ENCODE measurements at regions not wholly inside any gene's neighbourhood (a gene's known extent, or its start where the extent isn't known, plus 50 kb on each side); places are given as distances from the start of the nearest gene placed in this dataset.
A peak's percentile ranks its signal among the peaks of the same experiment; 100 is the strongest.

DNA sequence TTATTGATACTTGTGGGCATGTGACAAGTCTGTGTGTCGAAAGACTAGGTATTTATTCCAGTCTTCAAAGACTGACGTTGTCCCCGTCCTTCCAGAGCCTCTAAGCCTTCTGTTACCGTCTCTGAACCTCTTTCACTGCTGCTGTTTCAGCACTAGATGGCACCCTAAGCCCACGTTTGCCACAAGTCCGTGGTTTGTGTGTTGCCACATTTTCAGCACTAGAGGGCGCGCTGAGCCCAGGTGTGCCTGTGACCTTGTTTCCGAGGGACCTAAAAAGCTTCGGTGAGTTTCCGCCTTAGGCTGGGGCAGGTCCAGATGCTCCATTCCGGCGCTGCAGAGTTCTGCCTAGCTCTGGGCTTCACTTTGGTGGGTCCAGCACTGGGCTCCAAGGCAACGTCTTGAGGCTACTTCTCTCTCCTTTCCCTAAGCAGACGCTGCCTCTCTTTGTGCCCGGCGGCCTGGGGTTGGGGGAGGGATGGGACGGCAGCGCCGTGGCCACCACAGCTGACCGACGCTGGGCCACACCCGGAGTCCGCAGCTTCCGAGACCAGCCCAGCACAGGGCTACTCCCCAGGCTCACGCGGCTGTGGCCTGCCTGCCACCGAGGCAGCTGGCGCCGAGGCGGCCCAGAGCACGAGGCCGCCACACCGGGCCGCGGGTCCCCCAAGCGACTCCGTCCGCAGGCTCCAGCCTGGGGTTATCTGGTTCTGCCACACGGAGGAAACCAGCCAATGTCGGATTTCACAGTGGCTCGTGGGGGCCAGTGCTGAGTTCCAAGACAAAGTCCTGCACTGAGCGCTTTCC lies 520.2 kb downstream of the REEP3 start (continued):
- no peak for TF ChIP-seq ZHX1 (CRISPR knock-in tag; IDR thresholded peaks at IDR 0.05; ENCODE audit: low read depth)
- TF ChIP-seq ZNF546 (CRISPR knock-in tag; conservative IDR thresholded peaks at IDR 0.05) = 0 out of 2 replicates have a peak, but pooled peaks have one; percentile 51
- no peak for TF ChIP-seq SKI (IDR thresholded peaks at IDR 0.05; ENCODE audit: partially characterized antibody)
- TF ChIP-seq ZIK1 (CRISPR knock-in tag; IDR thresholded peaks at IDR 0.05; ENCODE audit: borderline replicate concordance, low read depth) = no peak
- TF ChIP-seq ZNF510 (CRISPR knock-in tag; IDR thresholded peaks at IDR 0.05; ENCODE audit: low read depth) = no peak
- TF ChIP-seq YY1 (IDR thresholded peaks at IDR 0.05; ENCODE audit: insufficient read depth, insufficient replicate concordance, low read depth, low read length) = peak; percentile 57
- TF ChIP-seq, protein P1, sequence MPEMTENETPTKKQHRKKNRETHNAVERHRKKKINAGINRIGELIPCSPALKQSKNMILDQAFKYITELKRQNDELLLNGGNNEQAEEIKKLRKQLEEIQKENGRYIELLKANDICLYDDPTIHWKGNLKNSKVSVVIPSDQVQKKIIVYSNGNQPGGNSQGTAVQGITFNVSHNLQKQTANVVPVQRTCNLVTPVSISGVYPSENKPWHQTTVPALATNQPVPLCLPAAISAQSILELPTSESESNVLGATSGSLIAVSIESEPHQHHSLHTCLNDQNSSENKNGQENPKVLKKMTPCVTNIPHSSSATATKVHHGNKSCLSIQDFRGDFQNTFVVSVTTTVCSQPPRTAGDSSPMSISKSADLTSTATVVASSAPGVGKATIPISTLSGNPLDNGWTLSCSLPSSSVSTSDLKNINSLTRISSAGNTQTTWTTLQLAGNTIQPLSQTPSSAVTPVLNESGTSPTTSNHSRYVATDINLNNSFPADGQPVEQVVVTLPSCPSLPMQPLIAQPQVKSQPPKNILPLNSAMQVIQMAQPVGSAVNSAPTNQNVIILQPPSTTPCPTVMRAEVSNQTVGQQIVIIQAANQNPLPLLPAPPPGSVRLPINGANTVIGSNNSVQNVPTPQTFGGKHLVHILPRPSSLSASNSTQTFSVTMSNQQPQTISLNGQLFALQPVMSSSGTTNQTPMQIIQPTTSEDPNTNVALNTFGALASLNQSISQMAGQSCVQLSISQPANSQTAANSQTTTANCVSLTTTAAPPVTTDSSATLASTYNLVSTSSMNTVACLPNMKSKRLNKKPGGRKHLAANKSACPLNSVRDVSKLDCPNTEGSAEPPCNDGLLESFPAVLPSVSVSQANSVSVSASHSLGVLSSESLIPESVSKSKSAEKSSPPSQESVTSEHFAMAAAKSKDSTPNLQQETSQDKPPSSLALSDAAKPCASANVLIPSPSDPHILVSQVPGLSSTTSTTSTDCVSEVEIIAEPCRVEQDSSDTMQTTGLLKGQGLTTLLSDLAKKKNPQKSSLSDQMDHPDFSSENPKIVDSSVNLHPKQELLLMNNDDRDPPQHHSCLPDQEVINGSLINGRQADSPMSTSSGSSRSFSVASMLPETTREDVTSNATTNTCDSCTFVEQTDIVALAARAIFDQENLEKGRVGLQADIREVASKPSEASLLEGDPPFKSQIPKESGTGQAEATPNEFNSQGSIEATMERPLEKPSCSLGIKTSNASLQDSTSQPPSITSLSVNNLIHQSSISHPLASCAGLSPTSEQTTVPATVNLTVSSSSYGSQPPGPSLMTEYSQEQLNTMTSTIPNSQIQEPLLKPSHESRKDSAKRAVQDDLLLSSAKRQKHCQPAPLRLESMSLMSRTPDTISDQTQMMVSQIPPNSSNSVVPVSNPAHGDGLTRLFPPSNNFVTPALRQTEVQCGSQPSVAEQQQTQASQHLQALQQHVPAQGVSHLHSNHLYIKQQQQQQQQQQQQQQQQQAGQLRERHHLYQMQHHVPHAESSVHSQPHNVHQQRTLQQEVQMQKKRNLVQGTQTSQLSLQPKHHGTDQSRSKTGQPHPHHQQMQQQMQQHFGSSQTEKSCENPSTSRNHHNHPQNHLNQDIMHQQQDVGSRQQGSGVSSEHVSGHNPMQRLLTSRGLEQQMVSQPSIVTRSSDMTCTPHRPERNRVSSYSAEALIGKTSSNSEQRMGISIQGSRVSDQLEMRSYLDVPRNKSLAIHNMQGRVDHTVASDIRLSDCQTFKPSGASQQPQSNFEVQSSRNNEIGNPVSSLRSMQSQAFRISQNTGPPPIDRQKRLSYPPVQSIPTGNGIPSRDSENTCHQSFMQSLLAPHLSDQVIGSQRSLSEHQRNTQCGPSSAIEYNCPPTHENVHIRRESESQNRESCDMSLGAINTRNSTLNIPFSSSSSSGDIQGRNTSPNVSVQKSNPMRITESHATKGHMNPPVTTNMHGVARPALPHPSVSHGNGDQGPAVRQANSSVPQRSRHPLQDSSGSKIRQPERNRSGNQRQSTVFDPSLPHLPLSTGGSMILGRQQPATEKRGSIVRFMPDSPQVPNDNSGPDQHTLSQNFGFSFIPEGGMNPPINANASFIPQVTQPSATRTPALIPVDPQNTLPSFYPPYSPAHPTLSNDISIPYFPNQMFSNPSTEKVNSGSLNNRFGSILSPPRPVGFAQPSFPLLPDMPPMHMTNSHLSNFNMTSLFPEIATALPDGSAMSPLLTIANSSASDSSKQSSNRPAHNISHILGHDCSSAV (CRISPR knock-in tag; IDR thresholded peaks at IDR 0.05; ENCODE audit: borderline replicate concordance) = 0 out of 2 replicates have a peak, but pooled peaks have one; percentile 33
- no peak for TF ChIP-seq SNRNP70 (IDR thresholded peaks at IDR 0.05; ENCODE audit: low read depth, low read length)
- TF ChIP-seq, protein P2, sequence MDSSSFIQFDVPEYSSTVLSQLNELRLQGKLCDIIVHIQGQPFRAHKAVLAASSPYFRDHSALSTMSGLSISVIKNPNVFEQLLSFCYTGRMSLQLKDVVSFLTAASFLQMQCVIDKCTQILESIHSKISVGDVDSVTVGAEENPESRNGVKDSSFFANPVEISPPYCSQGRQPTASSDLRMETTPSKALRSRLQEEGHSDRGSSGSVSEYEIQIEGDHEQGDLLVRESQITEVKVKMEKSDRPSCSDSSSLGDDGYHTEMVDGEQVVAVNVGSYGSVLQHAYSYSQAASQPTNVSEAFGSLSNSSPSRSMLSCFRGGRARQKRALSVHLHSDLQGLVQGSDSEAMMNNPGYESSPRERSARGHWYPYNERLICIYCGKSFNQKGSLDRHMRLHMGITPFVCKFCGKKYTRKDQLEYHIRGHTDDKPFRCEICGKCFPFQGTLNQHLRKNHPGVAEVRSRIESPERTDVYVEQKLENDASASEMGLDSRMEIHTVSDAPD (CRISPR knock-in tag; IDR thresholded peaks at IDR 0.05) = no peak
- TF ChIP-seq CSRNP2 (CRISPR knock-in tag; conservative IDR thresholded peaks at IDR 0.05; ENCODE audit: low read depth) = no peak
- TF ChIP-seq, protein P3, sequence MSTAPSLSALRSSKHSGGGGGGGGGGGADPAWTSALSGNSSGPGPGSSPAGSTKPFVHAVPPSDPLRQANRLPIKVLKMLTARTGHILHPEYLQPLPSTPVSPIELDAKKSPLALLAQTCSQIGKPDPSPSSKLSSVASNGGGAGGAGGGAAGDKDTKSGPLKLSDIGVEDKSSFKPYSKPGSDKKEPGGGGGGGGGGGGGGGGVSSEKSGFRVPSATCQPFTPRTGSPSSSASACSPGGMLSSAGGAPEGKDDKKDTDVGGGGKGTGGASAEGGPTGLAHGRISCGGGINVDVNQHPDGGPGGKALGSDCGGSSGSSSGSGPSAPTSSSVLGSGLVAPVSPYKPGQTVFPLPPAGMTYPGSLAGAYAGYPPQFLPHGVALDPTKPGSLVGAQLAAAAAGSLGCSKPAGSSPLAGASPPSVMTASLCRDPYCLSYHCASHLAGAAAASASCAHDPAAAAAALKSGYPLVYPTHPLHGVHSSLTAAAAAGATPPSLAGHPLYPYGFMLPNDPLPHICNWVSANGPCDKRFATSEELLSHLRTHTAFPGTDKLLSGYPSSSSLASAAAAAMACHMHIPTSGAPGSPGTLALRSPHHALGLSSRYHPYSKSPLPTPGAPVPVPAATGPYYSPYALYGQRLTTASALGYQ (CRISPR knock-in tag; IDR thresholded peaks at IDR 0.05) = no peak

Measured in HepG2 (cell line).